Dendritic cell treated with granulocyte-macrophage colony-stimulating factor and Interleukin-4, amounts not matched to agents 40 ng/mL and 50 ng/mL, for 4 days (primary cell): ENCODE measurements at regions not wholly inside any gene's neighbourhood (a gene's known extent, or its start where the extent isn't known, plus 50 kb on each side); places are given as distances from the start of the nearest gene placed in this dataset.

Experiments used
- H3K27ac Mint-ChIP-seq: one replicate; pipeline ENCODE4 v1.8.0; 2022; ENCODE audit warnings: mild to moderate bottlenecking, mixed read lengths
- H3K27me3 Mint-ChIP-seq: one replicate; pipeline ENCODE4 v1.8.0; 2022; ENCODE audit warnings: mild to moderate bottlenecking, mixed read lengths
- H3K36me3 Mint-ChIP-seq: one replicate; pipeline ENCODE4 v1.8.0; 2022; ENCODE audit warnings: low read depth, mixed read lengths
- H3K4me1 Mint-ChIP-seq: one replicate; pipeline ENCODE4 v1.8.0; 2022; ENCODE audit warnings: low read depth, mixed read lengths
- H3K4me3 Mint-ChIP-seq: one replicate; pipeline ENCODE4 v1.8.0; 2022; ENCODE audit warnings: mild to moderate bottlenecking, moderate library complexity, mixed read lengths
- H3K9me3 Mint-ChIP-seq: one replicate; pipeline ENCODE4 v1.8.0; 2022; ENCODE audit warnings: mixed read lengths
- intact Hi-C: fragments of 100-400 bp; cut with micrococcal nuclease; formaldehyde crosslinking; loops from one replicate; pipeline ENCODE4 v1.15.0; 2022

- Mint-ChIP-seq H3K27me3 (no peaks in the 10 kb centered on the region), H3K36me3 (no peaks in the 10 kb centered on the region), H3K4me3 (no peak overlapping the region), H3K27ac (no peak overlapping the region), H3K9me3 (no peaks in the 10 kb centered on the region), H3K4me1 (no peaks in the 10 kb centered on the region)
- intact Hi-C loops, result no loop called here
Measured at GRCh38 chr18:43563780-43564179, 286.5 kb upstream of the SYT4 start.

GRCh38 chr18:43570593-43570992 lies 293.3 kb upstream of the SYT4 start:
- no peaks in the 10 kb centered on the region for H3K27me3 Mint-ChIP-seq
- intact Hi-C loops, result no loop called here

DNA sequence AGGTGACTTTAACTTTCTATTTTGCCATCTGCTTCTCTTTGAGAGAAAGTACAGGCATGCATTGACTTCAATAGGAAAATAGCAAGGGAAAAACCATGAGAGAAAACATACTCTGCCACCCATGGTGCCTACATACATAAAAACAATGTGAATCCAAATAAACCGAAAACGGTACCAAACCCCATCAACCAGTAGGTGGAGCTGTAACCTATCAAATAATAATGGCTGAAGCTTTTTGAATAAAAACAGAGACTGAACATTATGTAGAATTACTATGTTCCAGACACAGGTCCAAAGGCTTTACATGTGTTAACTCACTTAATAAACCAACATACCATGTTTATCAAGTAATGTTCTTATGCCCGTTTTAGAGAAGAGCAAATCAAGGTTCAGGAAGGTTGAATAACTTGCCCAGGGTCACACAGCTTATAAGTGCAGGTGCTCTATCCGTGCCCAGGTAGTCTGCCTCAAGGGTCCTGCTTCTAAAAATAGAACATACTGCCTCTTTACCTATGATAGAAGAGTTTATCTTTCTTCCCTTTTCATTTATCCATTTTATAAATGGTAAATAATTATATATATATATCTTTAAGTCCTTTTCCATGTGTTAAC lies 293.9 kb upstream of the SYT4 start:
- Mint-ChIP-seq H3K27me3 (no peaks in the 10 kb centered on the region), H3K36me3 (no peaks in the 10 kb centered on the region), H3K27ac (no peak overlapping the region), H3K4me1 (no peaks in the 10 kb centered on the region), H3K9me3 (no peaks in the 10 kb centered on the region), H3K4me3 (no peak overlapping the region)
- intact Hi-C loops, result no loop called here

More at GRCh38 chr18:43570593-43570992, 293.3 kb upstream of the SYT4 start:
- Mint-ChIP-seq H3K4me1 (no peaks in the 10 kb centered on the region), H3K36me3 (no peaks in the 10 kb centered on the region), H3K4me3 (no peak overlapping the region), H3K9me3 (no peaks in the 10 kb centered on the region), H3K27ac (no peak overlapping the region)

DNA sequence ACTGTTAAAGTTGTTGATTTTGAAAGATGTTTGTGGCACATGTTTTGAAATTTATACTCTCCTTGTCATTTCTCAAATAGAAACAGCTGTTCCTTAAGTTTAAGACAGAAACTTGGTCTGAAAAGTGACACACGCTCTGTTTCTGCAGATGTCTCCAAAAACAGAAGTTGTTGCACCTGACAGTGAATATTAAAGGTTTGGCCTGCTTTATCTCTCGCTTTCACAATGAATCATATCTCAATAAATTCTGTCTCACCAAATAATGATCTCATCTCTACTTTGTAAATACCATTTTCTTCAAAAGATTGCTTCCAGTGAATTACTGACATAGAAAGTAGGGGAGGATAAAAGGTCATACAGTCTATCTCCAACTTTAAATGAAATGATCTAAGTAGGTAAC lies 294.9 kb upstream of the SYT4 start:
- H3K4me3 Mint-ChIP-seq, result no peak overlapping the region
- no peaks in the 10 kb centered on the region for H3K4me1 Mint-ChIP-seq
- no peak overlapping the region for H3K27ac Mint-ChIP-seq
- no peaks in the 10 kb centered on the region for H3K27me3 Mint-ChIP-seq
- no peaks in the 10 kb centered on the region for H3K36me3 Mint-ChIP-seq
- intact Hi-C loops, result no loop called here
- no peaks in the 10 kb centered on the region for H3K9me3 Mint-ChIP-seq

DNA sequence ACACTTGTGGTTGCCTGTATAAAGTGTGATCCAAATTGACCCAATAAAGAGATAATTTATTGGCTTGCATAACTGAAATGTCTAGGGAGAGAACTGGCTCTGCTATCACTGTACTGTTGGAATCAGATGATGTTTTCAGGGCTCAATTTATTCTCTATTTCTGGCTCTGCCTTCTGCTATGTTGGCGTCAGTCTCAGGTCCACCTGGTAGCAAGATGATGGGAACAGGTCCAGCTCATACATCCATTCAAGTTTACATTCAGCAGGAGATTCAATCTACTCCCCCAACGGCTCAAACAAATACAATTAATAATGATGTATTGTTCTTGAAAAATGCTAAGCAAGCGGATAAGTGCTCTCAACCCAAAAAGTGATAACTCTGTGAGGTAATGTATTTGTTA lies 297.7 kb upstream of the SYT4 start:
- H3K27ac Mint-ChIP-seq, result no peak overlapping the region
- H3K9me3 Mint-ChIP-seq, result no peaks in the 10 kb centered on the region
- no peaks in the 10 kb centered on the region for H3K27me3 Mint-ChIP-seq
- no peak overlapping the region for H3K4me3 Mint-ChIP-seq
- no peaks in the 10 kb centered on the region for H3K36me3 Mint-ChIP-seq
- no peaks in the 10 kb centered on the region for H3K4me1 Mint-ChIP-seq
- intact Hi-C loops, result no loop called here

- Mint-ChIP-seq H3K36me3 (no peaks in the 10 kb centered on the region), H3K9me3 (no peaks in the 10 kb centered on the region), H3K4me3 (no peak overlapping the region), H3K27ac (no peak overlapping the region), H3K4me1 (no peaks in the 10 kb centered on the region), H3K27me3 (no peaks in the 10 kb centered on the region)
- intact Hi-C loops, result no loop called here
Measured at GRCh38 chr18:43578211-43578610, 300.9 kb upstream of the SYT4 start.

DNA sequence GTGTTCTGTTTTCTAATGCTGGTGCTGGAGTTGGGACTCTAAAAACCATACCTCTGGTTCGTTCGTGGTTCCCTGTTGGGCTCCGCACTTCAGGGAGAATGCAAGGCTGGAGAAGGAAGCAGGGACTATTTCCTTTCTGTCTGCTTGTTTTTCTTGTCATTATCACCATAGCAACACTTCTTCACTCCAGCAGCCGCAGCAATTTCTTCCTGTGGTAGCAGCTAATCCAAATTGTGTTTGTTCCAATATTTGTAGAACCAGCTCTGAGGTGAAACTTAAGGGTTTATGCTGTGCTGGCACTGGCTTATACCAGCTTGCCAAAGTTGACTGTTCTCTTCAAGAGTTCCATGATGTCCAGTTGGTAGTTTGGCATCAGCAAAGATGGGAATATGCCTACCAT lies 301.4 kb upstream of the SYT4 start:
- intact Hi-C loops, result no loop called here

DNA sequence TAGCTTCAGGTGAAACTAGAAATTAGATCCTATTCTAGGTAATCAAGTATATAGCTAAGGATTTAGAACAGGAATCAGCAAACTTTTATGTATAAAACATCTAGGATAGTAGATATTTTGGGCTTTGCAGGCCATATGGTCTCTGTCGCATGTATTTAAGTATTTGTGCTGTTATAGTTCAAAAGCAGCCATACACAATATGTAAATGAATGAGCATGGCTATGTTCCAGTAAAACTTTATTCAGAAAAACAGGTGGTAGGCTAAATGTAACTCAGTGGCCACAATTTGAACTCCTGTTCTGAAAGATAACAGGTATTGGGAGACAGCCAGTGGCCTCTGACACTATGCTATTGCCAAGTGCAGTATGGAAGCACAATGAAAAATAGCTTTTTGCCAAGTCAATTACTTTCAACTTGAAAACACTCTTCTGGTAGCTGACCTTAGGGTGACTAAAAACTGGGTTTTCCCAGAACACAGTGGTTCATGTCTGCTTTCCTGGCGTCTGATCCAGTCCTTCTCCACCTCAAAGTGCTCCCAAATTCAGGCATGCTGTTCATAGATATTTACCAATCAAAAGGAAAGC lies 304.7 kb upstream of the SYT4 start:
- H3K9me3 Mint-ChIP-seq, result no peaks in the 10 kb centered on the region
- H3K27me3 Mint-ChIP-seq, result no peaks in the 10 kb centered on the region
- intact Hi-C loops, result loop anchor here (10.0 kb wide), 1 partner anchor 1467 kb away; no protein-coding TSS in a partner anchor
- H3K27ac Mint-ChIP-seq, result no peak overlapping the region
- H3K4me3 Mint-ChIP-seq, result no peak overlapping the region
- H3K36me3 Mint-ChIP-seq, result no peaks in the 10 kb centered on the region
- no peaks in the 10 kb centered on the region for H3K4me1 Mint-ChIP-seq

More for the DNA sequence above, 301.4 kb upstream of the SYT4 start:
- Mint-ChIP-seq H3K4me1 (no peaks in the 10 kb centered on the region), H3K27ac (no peak overlapping the region), H3K4me3 (no peak overlapping the region), H3K27me3 (no peaks in the 10 kb centered on the region), H3K9me3 (no peaks in the 10 kb centered on the region), H3K36me3 (no peaks in the 10 kb centered on the region)

GRCh38 chr18:43587538-43588153 lies 310.4 kb upstream of the SYT4 start:
- H3K36me3 Mint-ChIP-seq, result no peaks in the 10 kb centered on the region
- H3K27me3 Mint-ChIP-seq, result no peaks in the 10 kb centered on the region
- H3K9me3 Mint-ChIP-seq, result no peaks in the 10 kb centered on the region
- no peak overlapping the region for H3K4me3 Mint-ChIP-seq
- intact Hi-C loops, result loop anchor here (10.0 kb wide), 1 partner anchor 1473 kb away; no protein-coding TSS in a partner anchor
- H3K27ac Mint-ChIP-seq, result no peak overlapping the region
- H3K4me1 Mint-ChIP-seq, result no peaks in the 10 kb centered on the region

DNA sequence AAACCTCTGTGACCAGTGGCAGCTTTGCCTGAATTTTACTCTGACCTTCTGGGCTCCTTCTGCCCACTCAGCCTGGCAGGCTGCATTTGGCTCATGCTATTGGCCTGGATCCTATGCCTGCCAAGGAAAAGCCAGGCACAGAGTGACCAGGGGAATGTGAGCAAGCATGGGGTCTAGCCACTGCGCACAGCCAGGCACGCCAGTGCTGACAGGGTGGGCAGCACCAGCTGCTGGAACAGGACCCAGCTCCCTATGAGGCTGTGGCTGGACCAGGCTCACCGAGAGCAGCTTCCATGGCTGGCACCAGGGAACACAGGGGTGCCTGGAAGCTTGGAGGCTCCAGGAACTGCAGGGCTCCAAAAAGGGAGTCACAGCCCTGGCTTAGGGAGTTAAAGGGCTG lies 311.5 kb upstream of the SYT4 start:
- H3K27me3 Mint-ChIP-seq, result no peaks in the 10 kb centered on the region
- no peaks in the 10 kb centered on the region for H3K4me1 Mint-ChIP-seq
- H3K4me3 Mint-ChIP-seq, result no peak overlapping the region
- no peaks in the 10 kb centered on the region for H3K9me3 Mint-ChIP-seq
- intact Hi-C loops, result loop anchor here (10.0 kb wide), 1 partner anchor 1474 kb away; no protein-coding TSS in a partner anchor
- H3K27ac Mint-ChIP-seq, result no peak overlapping the region
- no peaks in the 10 kb centered on the region for H3K36me3 Mint-ChIP-seq

- H3K36me3 Mint-ChIP-seq, result no peaks in the 10 kb centered on the region
- intact Hi-C loops, result loop anchor here (10.0 kb wide), 1 partner anchor 1475 kb away; no protein-coding TSS in a partner anchor
- no peaks in the 10 kb centered on the region for H3K27me3 Mint-ChIP-seq
- H3K4me1 Mint-ChIP-seq, result no peaks in the 10 kb centered on the region
- no peak overlapping the region for H3K27ac Mint-ChIP-seq
- no peak overlapping the region for H3K4me3 Mint-ChIP-seq
- no peaks in the 10 kb centered on the region for H3K9me3 Mint-ChIP-seq
Measured at GRCh38 chr18:43589611-43590151, 312.4 kb upstream of the SYT4 start.

DNA sequence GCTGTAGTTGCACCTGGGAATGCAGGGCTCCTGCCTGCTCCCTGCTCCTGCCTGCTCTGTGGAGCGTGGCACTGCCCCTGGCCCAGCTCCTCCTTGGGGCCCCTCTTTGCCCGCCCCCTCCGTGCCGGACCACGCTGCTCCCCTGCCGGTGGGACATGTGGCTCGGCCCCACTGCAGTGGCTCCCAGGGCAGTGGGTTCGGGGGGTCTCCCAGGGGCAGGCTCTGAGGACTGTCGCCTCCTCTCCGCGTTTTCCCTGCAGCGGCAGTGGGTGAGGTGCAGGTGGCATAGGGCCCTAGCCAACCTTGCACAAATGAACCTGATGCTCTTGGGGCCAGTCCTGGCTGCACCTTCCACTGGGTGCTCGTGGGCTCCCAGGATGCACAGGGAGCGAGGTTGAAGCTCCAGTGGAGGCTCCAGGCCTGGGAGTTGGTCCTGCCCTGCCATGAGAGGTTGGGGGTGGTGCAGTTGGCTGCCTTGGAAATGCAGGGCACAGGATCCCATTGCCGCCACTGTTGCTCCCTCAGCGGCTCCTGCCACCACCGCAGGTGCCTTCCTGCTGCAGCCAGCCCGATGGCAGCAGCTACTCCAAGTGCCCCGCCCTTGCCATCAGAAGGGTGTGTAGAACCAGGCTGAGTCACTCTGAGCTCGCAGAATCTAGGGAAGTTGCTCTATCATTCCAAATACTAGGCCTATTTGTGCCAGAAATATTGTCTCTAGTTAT lies 313.1 kb upstream of the SYT4 start:
- Mint-ChIP-seq H3K9me3 (no peaks in the 10 kb centered on the region), H3K27me3 (no peaks in the 10 kb centered on the region), H3K4me3 (no peak overlapping the region), H3K4me1 (no peaks in the 10 kb centered on the region), H3K27ac (no peak overlapping the region), H3K36me3 (no peaks in the 10 kb centered on the region)
- intact Hi-C loops, result no loop called here

GRCh38 chr18:43592269-43592668 lies 315.0 kb upstream of the SYT4 start:
- Mint-ChIP-seq H3K4me3 (no peak overlapping the region), H3K27me3 (no peaks in the 10 kb centered on the region), H3K4me1 (no peaks in the 10 kb centered on the region), H3K27ac (no peak overlapping the region), H3K9me3 (no peaks in the 10 kb centered on the region), H3K36me3 (no peaks in the 10 kb centered on the region)
- intact Hi-C loops, result no loop called here
